Astrocyte of the spinal cord (primary cell): ENCODE measurements at regions not wholly inside any gene's neighbourhood (a gene's known extent, or its start where the extent isn't known, plus 50 kb on each side); places are given as distances from the start of the nearest gene placed in this dataset.

Source experiments
- DNase-seq: peaks from one replicate; pipeline ENCODE4 v3.0.0; 2011; ENCODE audit warnings: low read depth, low spot score
- H3K4me3 ChIP-seq: 2 replicates; pipeline ENCODE4 v1.5.1; 2011; ENCODE audit warnings: low read depth, mild to moderate bottlenecking, low read length, moderate library complexity
- in situ Hi-C: cut with HindIII; loops from 2 replicates; pipeline ENCODE4 v1.10.0; 2017; ENCODE audit warnings: low sequenced_read_pairs
- TF ChIP-seq, protein P1 (sequence below): IDR thresholded peaks from 2 replicates; pipeline ENCODE4 v1.5.1; 2012; ENCODE audit warnings: low read depth, mild to moderate bottlenecking, low read length, inconsistent platforms

DNA sequence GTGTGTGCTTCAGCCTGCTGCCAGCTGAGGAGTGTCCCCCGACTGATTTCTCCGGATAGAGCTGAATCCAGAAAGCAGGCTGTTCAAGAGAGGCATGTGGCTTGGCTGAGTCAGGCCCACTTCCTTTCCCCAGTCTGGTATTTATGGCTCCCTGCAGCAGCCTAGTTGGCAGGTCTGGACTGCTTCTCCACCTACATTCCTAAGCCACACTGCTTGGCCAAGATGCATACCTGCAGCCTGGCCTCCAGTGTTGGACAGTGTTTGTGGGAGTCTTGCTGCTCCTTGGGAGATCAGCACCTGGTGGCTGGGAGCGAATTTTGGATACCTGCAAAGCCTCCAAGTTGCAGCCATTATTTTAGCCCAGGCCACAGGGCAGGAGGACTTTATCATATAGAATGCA, 670.8 kb downstream of the ACTL7B start:
- DNase-seq = peak; percentile 36
- no peak overlapping the region for H3K4me3 ChIP-seq
- TF ChIP-seq, protein P1, sequence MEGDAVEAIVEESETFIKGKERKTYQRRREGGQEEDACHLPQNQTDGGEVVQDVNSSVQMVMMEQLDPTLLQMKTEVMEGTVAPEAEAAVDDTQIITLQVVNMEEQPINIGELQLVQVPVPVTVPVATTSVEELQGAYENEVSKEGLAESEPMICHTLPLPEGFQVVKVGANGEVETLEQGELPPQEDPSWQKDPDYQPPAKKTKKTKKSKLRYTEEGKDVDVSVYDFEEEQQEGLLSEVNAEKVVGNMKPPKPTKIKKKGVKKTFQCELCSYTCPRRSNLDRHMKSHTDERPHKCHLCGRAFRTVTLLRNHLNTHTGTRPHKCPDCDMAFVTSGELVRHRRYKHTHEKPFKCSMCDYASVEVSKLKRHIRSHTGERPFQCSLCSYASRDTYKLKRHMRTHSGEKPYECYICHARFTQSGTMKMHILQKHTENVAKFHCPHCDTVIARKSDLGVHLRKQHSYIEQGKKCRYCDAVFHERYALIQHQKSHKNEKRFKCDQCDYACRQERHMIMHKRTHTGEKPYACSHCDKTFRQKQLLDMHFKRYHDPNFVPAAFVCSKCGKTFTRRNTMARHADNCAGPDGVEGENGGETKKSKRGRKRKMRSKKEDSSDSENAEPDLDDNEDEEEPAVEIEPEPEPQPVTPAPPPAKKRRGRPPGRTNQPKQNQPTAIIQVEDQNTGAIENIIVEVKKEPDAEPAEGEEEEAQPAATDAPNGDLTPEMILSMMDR = no peak
- in situ Hi-C loops = no loop called here

DNA sequence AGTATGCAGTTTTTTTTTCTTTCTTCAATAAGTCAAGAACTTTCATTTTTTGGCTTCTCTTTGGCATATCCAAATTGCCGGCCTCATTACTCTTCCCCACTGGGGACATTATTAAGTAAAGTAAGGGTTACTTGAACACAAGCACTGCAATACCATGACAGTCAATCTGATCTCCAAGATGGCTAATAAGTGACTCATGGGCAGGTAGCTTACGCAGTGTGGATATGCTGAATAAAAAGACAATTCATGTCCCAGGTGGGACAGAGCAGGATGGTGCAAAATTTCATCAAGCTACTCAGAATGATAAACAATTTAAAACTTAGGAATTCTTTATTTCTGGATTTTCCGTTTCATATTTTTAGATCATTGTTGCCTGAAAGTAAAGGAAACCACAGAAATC, 671.8 kb downstream of the ACTL7B start:
- DNase-seq = no peak
- TF ChIP-seq, protein P1 = no peak
- in situ Hi-C loops = no loop called here
- H3K4me3 ChIP-seq = no peak overlapping the region

DNA sequence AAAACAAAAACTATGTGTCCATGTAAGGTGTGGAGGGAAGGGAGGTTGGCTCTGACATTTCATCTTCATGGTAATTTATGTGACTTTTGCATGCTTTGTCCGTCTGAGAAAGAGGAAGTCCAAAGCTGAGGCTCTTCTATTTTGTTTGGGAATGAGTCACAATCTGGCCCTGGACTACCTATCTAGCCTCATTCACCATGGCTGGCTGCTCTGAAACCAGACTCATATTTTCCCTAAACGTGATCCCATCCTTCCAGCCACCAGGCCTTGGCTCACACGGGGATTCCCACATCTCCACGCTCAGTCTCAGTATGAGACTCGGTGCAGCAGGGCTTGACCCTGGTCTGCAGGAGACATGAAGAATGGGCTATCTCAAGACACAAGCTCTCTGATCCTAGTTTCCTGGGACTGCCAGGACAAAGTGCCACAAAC, 672.8 kb downstream of the ACTL7B start:
- in situ Hi-C loops = no loop called here
- peak; percentile 60 for DNase-seq
- H3K4me3 ChIP-seq = no peak overlapping the region
- TF ChIP-seq, protein P1 = no peak

DNA sequence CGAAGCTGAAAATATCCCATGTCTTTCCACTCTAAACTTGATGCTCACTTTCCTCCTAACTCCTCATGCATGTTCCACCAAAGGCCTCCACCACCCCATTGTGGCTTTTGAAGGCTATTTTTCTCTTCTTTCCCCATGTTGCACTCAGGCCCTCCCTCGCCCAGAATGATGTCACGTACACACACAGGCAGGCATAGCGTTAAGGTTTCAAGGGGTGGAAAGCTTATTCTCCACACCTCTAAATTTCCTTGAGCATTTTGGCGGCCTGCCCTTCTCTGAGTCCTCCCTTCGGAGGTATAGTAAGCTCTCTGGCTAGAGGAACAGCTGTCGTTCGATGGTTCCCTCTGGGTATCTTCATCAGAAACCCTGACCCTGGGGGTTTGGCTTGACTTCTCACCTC, 673.5 kb downstream of the ACTL7B start:
- no peak for DNase-seq
- in situ Hi-C loops = no loop called here
- H3K4me3 ChIP-seq = no peak overlapping the region
- TF ChIP-seq, protein P1 = no peak

DNA sequence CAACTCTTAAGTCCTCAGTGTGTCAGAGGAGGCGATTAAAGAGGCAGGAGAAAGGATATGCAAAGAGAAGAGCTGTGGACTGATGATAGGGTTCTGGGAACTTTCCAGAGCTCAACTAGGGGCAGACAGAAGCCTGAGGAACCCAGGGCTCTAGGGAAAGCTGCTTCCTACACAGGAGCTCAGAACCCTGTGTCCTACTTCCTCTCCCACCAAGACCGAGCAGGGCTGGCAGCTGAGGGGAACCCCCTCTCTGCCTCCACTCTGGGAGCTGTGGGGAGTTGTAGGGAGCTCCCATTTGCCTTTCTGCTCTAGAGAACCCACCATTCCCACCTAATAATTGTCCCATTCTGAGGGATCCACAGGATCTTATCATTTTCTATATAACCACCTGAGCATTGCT, 674.3 kb downstream of the ACTL7B start:
- TF ChIP-seq, protein P1 = no peak
- in situ Hi-C loops = no loop called here
- no peak for DNase-seq
- no peak overlapping the region for H3K4me3 ChIP-seq

DNA sequence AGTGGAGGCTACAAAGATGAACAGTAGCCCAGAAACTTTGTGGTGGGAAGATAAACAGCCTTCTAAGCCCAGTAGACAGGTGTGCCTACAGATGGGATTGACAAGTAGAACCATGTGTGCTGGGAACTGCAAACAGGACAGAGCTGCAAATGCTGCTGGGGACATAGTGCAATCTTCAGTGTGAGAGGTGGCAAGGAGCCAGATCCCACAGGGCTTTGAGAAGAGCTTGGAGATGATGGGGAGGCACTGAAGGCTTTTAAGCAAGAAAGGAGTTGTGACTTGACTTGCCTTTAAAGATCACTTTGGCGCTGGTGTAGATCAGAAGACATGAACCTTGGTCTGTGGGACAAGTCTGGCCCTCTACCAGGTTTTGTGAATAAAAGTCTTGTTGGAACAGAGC, 675.2 kb downstream of the ACTL7B start:
- TF ChIP-seq, protein P1 = no peak
- H3K4me3 ChIP-seq = no peak overlapping the region
- peak; percentile 5 for DNase-seq
- in situ Hi-C loops = no loop called here

DNA sequence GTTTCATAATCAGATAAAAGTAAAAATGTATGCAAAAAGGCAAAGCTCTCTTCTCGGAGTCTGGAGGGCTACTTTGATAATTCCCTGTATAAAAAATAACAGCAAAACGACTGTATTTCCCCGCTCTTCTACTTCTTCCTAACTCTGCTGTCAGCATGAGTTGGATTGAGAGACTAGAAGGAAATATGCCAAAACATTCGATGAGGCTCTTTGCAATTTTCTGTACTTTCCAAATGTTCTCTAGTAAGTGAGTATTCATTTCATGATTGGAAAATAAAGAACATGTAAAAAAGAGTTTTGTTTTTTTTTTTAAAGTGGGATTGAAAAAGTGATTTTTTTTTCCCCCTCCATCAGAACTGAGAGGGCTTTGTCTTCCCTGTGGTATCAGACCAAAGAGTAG, 677.5 kb downstream of the ACTL7B start:
- no peak for DNase-seq
- H3K4me3 ChIP-seq = no peak overlapping the region
- in situ Hi-C loops = no loop called here
- TF ChIP-seq, protein P1 = no peak
